ENCODE measurements at regions not wholly inside any gene's neighbourhood (a gene's known extent, or its start where the extent isn't known, plus 50 kb on each side); places are given as distances from the start of the nearest gene placed in this dataset.
"Not testable (repeated sequence)": the region's sequence is repeated elsewhere in the genome, so short reads cannot be mapped to it uniquely, and the experiment has no call there.

DNA sequence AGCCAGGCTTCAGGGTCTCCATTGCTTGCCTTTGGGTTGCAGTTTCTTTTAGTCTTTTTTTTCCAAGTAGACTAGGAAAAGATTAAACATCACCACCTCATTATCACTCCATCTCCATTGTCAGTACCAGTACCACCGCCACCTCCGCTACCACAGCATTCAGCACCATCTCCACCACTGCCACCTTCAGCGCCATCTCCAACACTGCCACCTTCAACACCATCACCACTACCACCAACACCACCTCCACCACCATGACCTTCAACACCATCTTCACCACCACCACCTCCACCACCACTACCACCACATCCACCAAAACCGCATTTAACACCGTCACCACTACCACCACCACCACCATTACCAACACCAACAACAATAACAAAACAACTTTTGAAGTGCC is 141.5 kb upstream of the MPHOSPH6 start:
- FAIRE-seq = no peak
- no peak for DNase-seq (ENCODE audit: insufficient read length, low spot score)

DNA sequence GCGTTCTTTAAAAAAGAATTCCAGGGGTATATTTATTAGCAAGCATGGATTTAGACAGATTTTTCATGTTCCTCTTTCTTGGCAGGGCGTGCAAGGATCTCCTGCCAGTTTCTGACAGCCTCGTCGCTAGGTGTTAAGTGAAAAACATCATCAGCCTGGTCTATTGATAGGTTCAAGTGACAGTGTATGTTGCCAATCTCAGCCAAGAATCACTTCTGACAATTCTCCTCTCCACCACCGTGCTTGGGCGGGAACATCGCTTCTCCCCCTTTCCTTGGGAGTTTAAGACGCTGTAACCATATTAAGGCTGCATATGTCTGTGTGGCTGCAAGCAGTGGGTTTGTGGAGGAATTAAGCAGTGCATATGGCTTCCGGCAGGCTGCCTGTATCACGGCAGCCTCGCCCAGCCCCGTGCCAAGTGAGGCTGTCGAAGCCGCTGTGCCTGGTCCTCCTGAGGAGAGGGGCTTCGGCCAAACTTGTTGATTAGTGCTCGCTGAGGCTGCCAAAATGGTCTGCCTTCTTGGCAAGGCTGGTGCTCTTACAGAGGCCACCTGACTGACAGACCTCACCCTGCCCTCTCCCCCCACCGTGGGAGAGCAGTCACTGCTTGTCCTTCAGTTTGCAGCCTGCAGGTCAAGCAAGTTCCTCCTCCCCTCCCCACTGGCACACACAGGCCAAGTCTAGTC is 132.2 kb upstream of the MPHOSPH6 start:
- FAIRE-seq (no peak), DNase-seq (ENCODE audit: insufficient read length, low spot score) (no peak)

DNA sequence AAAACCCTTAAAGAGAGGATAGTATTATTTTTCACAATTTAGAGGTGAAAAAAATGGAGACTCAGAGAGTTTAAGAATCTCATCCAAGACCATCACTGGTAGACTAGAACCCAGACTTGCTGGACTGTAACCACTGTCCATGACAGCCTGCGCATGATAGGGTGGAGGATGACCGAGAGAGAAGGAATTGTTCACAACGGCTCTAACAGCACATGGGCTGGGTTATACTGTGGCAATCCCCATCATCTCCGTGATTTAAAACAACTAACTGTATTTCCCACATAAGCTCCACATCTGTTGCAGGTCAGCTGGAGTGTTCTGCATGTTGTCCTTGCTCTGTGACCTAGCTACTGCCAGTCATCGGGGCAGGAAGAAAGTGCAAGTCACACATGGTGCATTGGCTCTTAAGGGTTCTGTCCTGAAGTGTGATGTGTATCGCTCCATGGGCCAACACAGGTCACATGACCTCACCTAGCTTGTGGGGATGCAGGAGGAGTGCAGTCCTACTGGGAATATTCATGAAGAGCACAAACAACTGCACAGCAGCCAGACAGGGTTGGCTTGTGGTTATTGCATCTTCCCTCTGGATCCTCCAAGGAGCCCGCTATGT is 131.2 kb upstream of the MPHOSPH6 start:
- FAIRE-seq (no peak), DNase-seq (ENCODE audit: insufficient read length, low spot score) (no peak)

DNA sequence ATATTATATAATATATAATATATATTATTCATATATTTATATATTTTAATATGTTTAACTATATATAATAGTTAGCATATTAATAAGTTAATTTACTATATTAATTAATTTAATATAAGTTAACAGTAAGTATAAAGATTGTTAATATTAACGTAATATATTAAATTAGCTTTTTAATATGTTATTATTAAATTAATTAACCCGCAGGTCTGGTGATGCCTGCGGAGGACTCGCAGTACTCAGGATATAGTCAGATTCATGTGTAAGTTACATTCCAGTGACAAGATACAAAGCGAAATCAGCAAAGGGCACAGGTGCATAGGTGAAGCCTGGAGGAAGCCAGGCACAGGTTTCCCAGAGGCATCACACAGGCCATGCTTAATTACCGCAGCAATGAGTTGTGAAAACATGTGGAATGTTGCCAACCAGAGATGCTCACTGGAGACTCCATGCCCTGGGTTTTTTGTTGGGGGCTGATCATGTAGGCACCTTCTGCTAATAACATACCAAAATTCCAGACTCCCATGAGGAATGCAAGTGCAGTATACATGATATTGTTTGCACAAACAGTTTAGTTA is 130.4 kb upstream of the MPHOSPH6 start:
- FAIRE-seq = no peak
- no peak for DNase-seq (ENCODE audit: insufficient read length, low spot score)

DNA sequence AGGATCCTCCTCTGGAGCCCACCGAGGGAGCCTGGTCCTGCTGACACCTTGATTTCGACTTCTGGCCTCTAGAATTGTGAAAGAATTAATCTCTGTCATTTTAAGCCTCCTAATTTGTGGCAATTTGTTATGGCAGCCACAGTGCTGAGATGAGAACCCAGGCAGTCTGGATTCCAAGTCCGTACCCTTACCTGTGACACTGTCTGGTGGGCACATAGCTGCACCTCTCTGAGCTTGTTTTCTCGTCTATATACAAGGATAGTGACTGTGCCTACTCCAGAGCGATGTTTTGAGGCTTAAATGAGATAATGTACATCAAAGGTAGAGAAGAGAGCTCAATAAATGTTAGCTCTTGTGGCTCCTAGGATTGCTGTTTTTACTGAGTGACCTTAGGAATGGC is 128.4 kb upstream of the MPHOSPH6 start:
- DNase-seq (ENCODE audit: insufficient read length, low spot score) = no peak
- no peak for FAIRE-seq

DNA sequence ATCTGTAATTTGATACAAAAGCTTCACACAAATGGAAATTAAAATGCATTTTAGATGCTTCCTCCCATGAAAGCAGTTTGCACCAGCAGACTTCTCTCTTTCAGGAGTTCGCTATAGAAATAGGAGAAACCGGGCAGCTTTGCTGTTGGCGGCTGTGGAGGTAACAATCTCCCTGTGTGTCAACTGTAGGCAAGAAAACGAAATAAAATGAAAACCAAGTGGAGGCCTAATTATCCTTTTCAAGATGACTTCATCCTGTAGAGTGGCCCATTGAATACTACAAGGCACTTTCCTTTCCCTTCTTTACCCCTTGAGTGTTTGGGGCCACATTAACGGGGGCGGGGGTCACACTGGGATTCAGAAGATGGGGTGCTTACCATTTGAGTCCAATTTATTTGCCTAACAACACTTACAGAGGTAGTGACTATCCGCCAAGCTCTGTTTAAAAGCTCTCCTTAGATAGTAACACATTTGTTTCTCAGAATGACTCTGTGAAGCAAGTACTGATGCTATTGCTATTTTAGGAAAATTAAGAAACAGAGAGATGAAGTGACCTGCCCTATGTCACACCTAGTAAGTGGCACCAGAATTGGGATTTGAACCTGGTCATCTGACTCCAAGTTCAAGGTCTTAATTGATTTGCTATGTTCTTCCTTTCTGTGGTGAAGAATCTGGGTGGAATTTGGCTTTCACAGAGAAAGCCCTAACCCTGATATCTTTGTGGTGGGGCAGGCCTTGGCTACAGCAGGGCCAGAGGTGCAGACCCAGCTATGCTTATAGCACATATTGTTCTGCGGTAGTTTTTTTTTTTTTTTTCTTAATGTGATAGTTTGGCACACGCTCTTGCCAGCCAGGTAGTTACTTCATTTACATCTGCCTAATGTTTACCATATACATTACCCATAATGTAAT is 125.5 kb upstream of the MPHOSPH6 start:
- DNase-seq (ENCODE audit: insufficient read length, low spot score) (no peak), FAIRE-seq (no peak)

DNA sequence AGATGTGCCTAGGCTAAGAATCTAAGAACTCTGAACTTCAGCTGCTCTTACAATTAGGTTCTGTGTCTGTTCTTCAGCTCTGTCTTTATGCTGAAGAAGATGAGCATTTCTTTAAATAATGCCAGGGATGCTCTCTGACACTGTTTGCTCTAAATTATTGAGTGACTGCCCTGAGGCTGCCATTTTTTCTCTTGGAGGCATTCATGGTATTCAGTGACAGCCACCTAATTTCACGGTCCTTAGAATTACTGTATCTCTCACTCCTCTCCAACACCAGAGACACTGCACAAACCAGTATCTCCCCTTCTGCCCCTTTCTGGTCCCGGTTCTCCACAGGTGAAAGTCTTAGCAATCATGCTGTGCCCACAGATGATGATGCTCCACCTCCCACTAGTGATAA is 123.6 kb upstream of the MPHOSPH6 start:
- FAIRE-seq (no peak), DNase-seq (ENCODE audit: insufficient read length, low spot score) (no peak)

- no peak for FAIRE-seq
- no peak for DNase-seq (ENCODE audit: insufficient read length, low spot score)
These were observed 117.9 kb upstream of the MPHOSPH6 start for GRCh38 chr16:82287937-82288336.

DNA sequence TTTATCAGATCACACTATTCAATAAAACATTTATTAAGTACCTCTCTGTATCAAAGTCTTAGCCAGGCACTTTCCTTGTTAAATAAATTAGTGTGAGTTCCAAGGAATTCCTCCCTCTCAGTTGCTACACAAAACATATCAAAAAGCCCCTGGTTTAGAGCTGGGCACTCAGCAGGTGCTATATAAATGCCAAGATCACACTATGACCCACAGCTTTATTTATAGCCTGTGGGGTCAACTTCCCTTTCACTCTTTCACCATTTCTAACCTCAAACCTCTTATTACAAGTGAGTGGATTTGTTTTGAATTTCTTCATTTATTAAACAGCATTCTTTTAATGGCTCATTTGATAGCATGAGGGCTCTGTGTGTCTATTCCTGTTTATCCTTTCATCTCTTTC is 112.6 kb upstream of the MPHOSPH6 start:
- DNase-seq (ENCODE audit: insufficient read length, low spot score) = no peak
- FAIRE-seq = no peak

DNA sequence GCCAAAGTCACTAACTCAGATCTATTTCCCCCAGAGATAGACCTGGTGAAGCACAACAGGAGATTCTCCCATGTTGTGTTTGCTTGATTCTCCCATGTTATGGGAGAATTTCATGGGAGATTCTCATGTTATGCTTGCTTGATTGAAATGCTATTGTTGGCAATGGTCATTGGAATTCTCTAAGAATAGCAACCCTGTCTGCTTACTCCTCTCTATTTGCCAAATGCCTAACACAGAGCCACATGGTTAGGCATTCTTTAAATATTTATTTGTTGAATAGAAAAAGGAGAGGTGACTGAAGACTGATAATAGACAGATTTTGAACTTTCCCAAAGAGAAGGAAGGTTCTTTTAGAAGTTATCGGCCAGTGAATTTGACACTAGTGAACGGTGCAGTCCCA is 111.5 kb upstream of the MPHOSPH6 start:
- FAIRE-seq = no peak
- DNase-seq (ENCODE audit: insufficient read length, low spot score) = no peak

DNA sequence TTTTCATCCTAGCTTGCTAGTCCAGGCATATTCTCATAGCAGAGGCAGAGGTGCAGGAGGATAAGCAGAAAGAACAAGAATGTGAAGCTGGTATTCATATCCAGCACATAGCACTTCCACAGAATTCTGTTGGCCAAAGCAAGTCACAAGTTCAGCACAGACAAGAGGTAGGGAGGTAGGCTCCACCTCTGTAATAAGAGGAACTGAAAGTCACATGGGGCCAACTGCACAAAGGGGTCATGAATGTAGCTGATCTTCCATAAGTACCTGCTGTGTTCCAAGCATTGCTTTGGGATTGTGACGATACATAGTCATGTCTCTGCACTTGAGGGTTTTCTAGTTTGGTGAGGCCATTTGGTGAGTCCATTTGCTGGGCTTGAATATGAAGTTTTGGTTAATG is 110.8 kb upstream of the MPHOSPH6 start:
- FAIRE-seq (no peak), DNase-seq (ENCODE audit: insufficient read length, low spot score) (no peak)

DNA sequence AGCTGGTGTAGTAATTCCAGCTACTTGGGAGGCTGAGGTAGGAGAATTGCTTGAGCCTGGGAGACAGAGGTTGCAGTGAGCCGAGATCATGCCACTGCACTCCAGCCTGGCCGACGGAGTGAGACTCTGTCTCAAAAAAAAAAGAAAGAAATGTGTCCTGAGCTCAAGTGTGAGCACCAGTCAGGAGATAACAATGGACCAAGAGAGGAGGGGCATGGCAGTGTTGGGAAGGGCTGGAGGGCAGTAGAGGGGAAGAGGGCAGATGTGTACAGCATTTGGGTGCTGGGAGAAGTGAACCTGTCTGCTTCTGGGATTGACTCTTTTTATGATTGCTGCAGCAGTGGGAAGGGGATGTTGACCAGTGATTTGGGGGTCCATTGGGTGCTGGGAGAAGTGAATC is 105.3 kb upstream of the MPHOSPH6 start:
- FAIRE-seq; DNase-seq (ENCODE audit: insufficient read length, low spot score): not testable (repeated sequence)

- FAIRE-seq = no peak
- no peak for DNase-seq (ENCODE audit: insufficient read length, low spot score)
These were observed 101.6 kb upstream of the MPHOSPH6 start for GRCh38 chr16:82271636-82272035.

GRCh38 chr16:82267675-82268074 is 97.7 kb upstream of the MPHOSPH6 start:
- not testable (repeated sequence) for FAIRE-seq; DNase-seq (ENCODE audit: insufficient read length, low spot score)

DNA sequence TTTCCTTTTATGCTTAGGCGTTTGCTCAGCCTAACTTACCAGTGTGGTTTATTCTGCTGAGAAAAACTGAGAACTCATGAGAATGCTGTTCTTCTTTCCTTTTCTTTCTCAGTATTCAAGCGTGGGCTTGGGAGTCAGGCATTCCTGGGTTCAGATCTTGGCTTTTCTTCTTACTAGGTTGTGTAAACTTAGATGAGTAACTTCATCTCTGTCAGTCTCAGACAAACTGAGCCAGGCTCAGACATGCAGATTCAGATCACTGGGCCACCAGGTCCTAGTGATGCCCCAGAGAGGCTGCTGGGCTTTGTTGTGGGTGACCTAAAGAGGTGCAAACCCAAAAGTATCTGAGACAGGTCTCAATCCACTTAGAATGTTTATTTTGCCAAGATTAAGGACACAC is 95.8 kb upstream of the MPHOSPH6 start:
- FAIRE-seq (no peak), DNase-seq (ENCODE audit: insufficient read length, low spot score) (no peak)

GRCh38 chr16:82264756-82265155 is 94.7 kb upstream of the MPHOSPH6 start:
- DNase-seq (ENCODE audit: insufficient read length, low spot score) = no peak
- FAIRE-seq = no peak

- DNase-seq (ENCODE audit: insufficient read length, low spot score) (peak; percentile 59), FAIRE-seq (peak; percentile 80)
These were observed 93.6 kb upstream of the MPHOSPH6 start for GRCh38 chr16:82263521-82264143.

DNA sequence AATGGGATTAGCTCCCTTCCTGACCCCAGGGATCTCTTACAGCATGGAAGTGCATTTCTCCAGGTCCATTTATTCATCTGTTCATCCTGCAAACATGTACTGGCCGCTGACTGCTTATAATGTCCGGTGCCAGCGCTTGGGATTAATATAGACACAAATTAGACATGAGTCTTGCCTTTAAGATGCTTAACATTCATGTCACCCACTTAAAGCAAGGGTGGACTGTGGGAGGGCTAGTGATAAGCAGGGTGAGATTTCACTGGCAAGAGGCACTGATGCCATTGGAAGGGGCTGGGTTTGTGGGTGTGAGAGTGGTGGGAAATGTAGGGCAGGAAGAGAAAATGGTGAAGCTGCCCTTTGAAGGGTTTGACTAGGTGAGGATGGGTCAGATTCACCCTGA is 92.2 kb upstream of the MPHOSPH6 start:
- FAIRE-seq = no peak
- no peak for DNase-seq (ENCODE audit: insufficient read length, low spot score)

DNA sequence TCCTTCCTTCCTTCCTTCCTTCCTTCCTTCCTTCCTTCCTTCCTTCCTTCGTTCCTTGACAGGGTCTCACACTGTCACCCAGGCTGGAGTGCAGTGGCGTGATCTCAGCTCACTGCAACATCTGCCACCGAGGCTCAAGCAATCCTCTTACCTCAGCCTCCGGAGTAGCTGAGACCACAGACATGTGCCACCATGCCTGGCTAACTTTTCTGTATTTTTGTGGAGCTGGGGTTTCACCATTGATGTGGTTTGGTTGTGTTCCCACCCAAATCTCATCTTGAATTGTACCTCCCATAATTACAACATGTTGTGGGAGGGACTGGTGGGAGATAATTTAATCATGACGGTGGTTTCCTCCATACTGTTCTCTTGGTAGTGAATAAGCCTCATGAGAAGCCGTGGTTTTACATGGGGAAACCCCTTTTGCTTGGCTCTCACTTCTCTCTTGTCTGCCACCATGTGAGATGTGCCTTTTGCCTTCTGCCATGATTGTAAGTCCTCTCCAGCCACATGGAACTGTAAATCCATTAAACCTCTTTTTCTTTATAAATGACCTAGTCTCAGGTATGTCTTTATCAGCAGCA is 90.3 kb upstream of the MPHOSPH6 start:
- FAIRE-seq = no peak
- no peak for DNase-seq (ENCODE audit: insufficient read length, low spot score)

GRCh38 chr16:82259731-82260130 is 89.7 kb upstream of the MPHOSPH6 start:
- no peak for FAIRE-seq
- DNase-seq (ENCODE audit: insufficient read length, low spot score) = no peak

- FAIRE-seq (no peak), DNase-seq (ENCODE audit: insufficient read length, low spot score) (no peak)
These were observed 88.0 kb upstream of the MPHOSPH6 start for GRCh38 chr16:82257990-82258389.
